UCSD-AML1 (cell line): ENCODE measurements at regions not wholly inside any gene's neighbourhood (a gene's known extent, or its start where the extent isn't known, plus 50 kb on each side); places are given as distances from the start of the nearest gene placed in this dataset.
A peak's percentile ranks its signal among the peaks of the same experiment; 100 is the strongest.
"Not testable (repeated sequence)": the region's sequence is repeated elsewhere in the genome, so short reads cannot be mapped to it uniquely, and the experiment has no call there.

Source experiments
- DNase-seq: peaks from one replicate; lab custom pipeline; 2025; ENCODE audit not compliant: unreplicated experiment; lab: John Stamatoyannopoulos, UW

GRCh38 chr6:165012183-165012582 is 297.2 kb downstream of the C6orf118 start:
- DNase-seq, result no peak

- DNase-seq, result no peak
These were observed 298.6 kb downstream of the C6orf118 start for GRCh38 chr6:165010556-165011535.

- DNase-seq, result no peak
These were observed 300.4 kb downstream of the C6orf118 start for GRCh38 chr6:165008971-165009370.

GRCh38 chr6:165002866-165003265 is 306.5 kb downstream of the C6orf118 start:
- DNase-seq, result no peak

GRCh38 chr6:165002358-165002757 is 307.0 kb downstream of the C6orf118 start:
- no peak for DNase-seq

GRCh38 chr6:165001502-165002157 is 307.8 kb downstream of the C6orf118 start:
- DNase-seq, result no peak

- no peak for DNase-seq
These were observed 311.1 kb downstream of the C6orf118 start for GRCh38 chr6:164998297-164998696.

GRCh38 chr6:164996838-164997237 is 312.6 kb downstream of the C6orf118 start:
- no peak for DNase-seq

GRCh38 chr6:164991573-164991972 is 317.8 kb downstream of the C6orf118 start:
- no peak for DNase-seq

- DNase-seq, result no peak
These were observed 318.5 kb downstream of the C6orf118 start for GRCh38 chr6:164990901-164991300.

- DNase-seq, result no peak
These were observed 327.0 kb downstream of the C6orf118 start for GRCh38 chr6:164982389-164982788.

- DNase-seq, result no peak
These were observed 342.3 kb downstream of the C6orf118 start for GRCh38 chr6:164967102-164967501.

GRCh38 chr6:164962805-164963204 is 346.6 kb downstream of the C6orf118 start:
- DNase-seq, result no peak

GRCh38 chr6:164947164-164947563 is 362.2 kb downstream of the C6orf118 start:
- no peak for DNase-seq

GRCh38 chr6:164942271-164942670 is 367.1 kb downstream of the C6orf118 start:
- DNase-seq, result no peak

GRCh38 chr6:164933238-164933794 is 376.1 kb downstream of the C6orf118 start:
- not testable (repeated sequence) for DNase-seq

GRCh38 chr6:164929408-164929977 is 379.9 kb downstream of the C6orf118 start:
- DNase-seq, result no peak

GRCh38 chr6:164928728-164929407 is 380.5 kb downstream of the C6orf118 start:
- no peak for DNase-seq

GRCh38 chr6:164928057-164928727 is 381.2 kb downstream of the C6orf118 start:
- no peak for DNase-seq

- DNase-seq, result peak; percentile 62
These were observed 381.9 kb downstream of the C6orf118 start for GRCh38 chr6:164927288-164928056.
